EH (cell line): ENCODE measurements at regions not wholly inside any gene's neighbourhood (a gene's known extent, or its start where the extent isn't known, plus 50 kb on each side); places are given as distances from the start of the nearest gene placed in this dataset.

ENCODE experiments used
- DNase-seq: peaks from one replicate; pipeline ENCODE4 v3.0.0-alpha.2; 2015; ENCODE audit warnings: low read depth

- DNase-seq, result no peak
These were observed 472.6 kb downstream of the BUD13 start for GRCh38 chr11:116300232-116300631.

- peak; percentile 1 for DNase-seq
These were observed 478.2 kb downstream of the BUD13 start for GRCh38 chr11:116294630-116295029.

GRCh38 chr11:116287866-116288265 is 484.9 kb downstream of the BUD13 start:
- DNase-seq, result no peak

GRCh38 chr11:116285026-116285425 is 487.8 kb downstream of the BUD13 start:
- DNase-seq, result no peak

GRCh38 chr11:116283300-116283699 is 489.5 kb downstream of the BUD13 start:
- DNase-seq, result no peak

- no peak for DNase-seq
These were observed 490.3 kb downstream of the BUD13 start for GRCh38 chr11:116282481-116282880.

- DNase-seq, result no peak
These were observed 491.3 kb downstream of the BUD13 start for GRCh38 chr11:116281173-116282160.

GRCh38 chr11:116279511-116279910 is 493.3 kb downstream of the BUD13 start:
- DNase-seq, result no peak

GRCh38 chr11:116278076-116278475 is 494.7 kb downstream of the BUD13 start:
- DNase-seq, result no peak

GRCh38 chr11:116276051-116277044 is 496.4 kb downstream of the BUD13 start:
- peak; percentile 9 for DNase-seq

GRCh38 chr11:116275635-116276034 is 497.2 kb downstream of the BUD13 start:
- peak; percentile 3 for DNase-seq

- no peak for DNase-seq
These were observed 498.3 kb downstream of the BUD13 start for GRCh38 chr11:116274521-116274920.

GRCh38 chr11:116272181-116272789 is 500.5 kb downstream of the BUD13 start:
- DNase-seq, result no peak

- DNase-seq, result no peak
These were observed 501.3 kb downstream of the BUD13 start for GRCh38 chr11:116271479-116271878.

GRCh38 chr11:116267146-116267545 is 505.6 kb downstream of the BUD13 start:
- no peak for DNase-seq

GRCh38 chr11:116263770-116264169 is 509.0 kb downstream of the BUD13 start:
- no peak for DNase-seq

GRCh38 chr11:116263019-116263418 is 509.8 kb downstream of the BUD13 start:
- no peak for DNase-seq

- DNase-seq, result no peak
These were observed 510.4 kb downstream of the BUD13 start for GRCh38 chr11:116262370-116262769.

GRCh38 chr11:116261606-116262005 is 511.2 kb downstream of the BUD13 start:
- DNase-seq, result no peak

- DNase-seq, result no peak
These were observed 514.0 kb downstream of the BUD13 start for GRCh38 chr11:116258821-116259220.

- no peak for DNase-seq
These were observed 514.9 kb downstream of the BUD13 start for GRCh38 chr11:116257883-116258282.

- no peak for DNase-seq
These were observed 515.7 kb downstream of the BUD13 start for GRCh38 chr11:116257092-116257491.
